ENCODE measurements at regions not wholly inside any gene's neighbourhood (a gene's known extent, or its start where the extent isn't known, plus 50 kb on each side); places are given as distances from the start of the nearest gene placed in this dataset.

- no peak for TF ChIP-seq CTCF (conservative IDR thresholded peaks at IDR 0.05 in 1 of 2, IDR thresholded peaks at IDR 0.05 in 1 of 2; ENCODE audit: extremely low read depth in 1 of 2, insufficient read depth in 1 of 2, low read depth in 1 of 2, low read length in 2 of 2)
- no peak for TF ChIP-seq EZH2 (IDR thresholded peaks at IDR 0.05; ENCODE audit: borderline replicate concordance, low read length)
These were observed 1507.4 kb upstream of the CELF4 start for GRCh38 chr18:39072970-39073369.
